Mammary epithelial cell (primary cell): ENCODE measurements at regions not wholly inside any gene's neighbourhood (a gene's known extent, or its start where the extent isn't known, plus 50 kb on each side); places are given as distances from the start of the nearest gene placed in this dataset.

Experiments
- EZH2 ChIP-seq: IDR thresholded peaks from 2 replicates; pipeline ENCODE4 v1.6.1; 2012; ENCODE audit warnings: low read length, inconsistent platforms, borderline replicate concordance
- TF ChIP-seq, protein P1 (sequence below), 2 donors: IDR thresholded peaks in 1 of 2; conservative IDR thresholded peaks in 1 of 2; 2 replicates each; pipeline ENCODE4 v1.5.1; 2011 to 2012; ENCODE audit warnings: inconsistent platforms in 2 of 2, low read length in 2 of 2, mild to moderate bottlenecking in 2 of 2, control low read depth in 1 of 2, low read depth in 1 of 2; ENCODE audit not compliant: insufficient read depth in 1 of 2; ENCODE audit errors: extremely low read depth in 1 of 2

DNA sequence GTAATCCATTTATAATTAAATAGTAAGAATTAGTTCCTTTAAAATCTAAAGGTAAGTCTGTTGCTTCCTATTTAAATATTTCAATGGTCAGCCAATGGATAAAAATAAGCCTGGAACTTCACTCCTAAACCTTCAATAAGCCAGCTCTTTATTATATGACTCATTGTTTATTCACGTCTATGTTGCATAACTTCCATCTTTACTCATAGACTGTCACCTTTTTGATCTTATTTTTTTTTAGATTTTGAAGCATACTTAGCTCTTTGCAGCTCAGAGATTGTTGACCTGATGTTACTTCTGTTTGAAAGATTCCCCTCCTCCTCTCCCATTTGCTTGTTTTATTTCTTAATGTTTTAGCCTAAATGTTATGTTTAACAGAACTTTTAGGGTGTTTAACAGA is 1571.2 kb upstream of the RAG2 start:
- TF ChIP-seq, protein P1, sequence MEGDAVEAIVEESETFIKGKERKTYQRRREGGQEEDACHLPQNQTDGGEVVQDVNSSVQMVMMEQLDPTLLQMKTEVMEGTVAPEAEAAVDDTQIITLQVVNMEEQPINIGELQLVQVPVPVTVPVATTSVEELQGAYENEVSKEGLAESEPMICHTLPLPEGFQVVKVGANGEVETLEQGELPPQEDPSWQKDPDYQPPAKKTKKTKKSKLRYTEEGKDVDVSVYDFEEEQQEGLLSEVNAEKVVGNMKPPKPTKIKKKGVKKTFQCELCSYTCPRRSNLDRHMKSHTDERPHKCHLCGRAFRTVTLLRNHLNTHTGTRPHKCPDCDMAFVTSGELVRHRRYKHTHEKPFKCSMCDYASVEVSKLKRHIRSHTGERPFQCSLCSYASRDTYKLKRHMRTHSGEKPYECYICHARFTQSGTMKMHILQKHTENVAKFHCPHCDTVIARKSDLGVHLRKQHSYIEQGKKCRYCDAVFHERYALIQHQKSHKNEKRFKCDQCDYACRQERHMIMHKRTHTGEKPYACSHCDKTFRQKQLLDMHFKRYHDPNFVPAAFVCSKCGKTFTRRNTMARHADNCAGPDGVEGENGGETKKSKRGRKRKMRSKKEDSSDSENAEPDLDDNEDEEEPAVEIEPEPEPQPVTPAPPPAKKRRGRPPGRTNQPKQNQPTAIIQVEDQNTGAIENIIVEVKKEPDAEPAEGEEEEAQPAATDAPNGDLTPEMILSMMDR (conservative IDR thresholded peaks at IDR 0.05 in 1 of 2, IDR thresholded peaks at IDR 0.05 in 1 of 2; ENCODE audit: extremely low read depth in 1 of 2, insufficient read depth in 1 of 2, low read depth in 1 of 2, low read length in 2 of 2) = no peak
- no peak for TF ChIP-seq EZH2
